ENCODE measurements at regions not wholly inside any gene's neighbourhood (a gene's known extent, or its start where the extent isn't known, plus 50 kb on each side); places are given as distances from the start of the nearest gene placed in this dataset.

GRCh38 chr6:140183881-140184280 is 809.4 kb upstream of the CITED2 start:
- no peaks in the 10 kb centered on the region for H3K4me1 Mint-ChIP-seq (ENCODE audit: low read depth, unreplicated experiment)
- ChIA-PET POLR2A (no interaction called here), CTCF (no interaction called here)
- no peaks in the 10 kb centered on the region for H3K27me3 Mint-ChIP-seq (ENCODE audit: insufficient read depth, unreplicated experiment)
- H3K36me3 ChIP-seq (ENCODE audit: control insufficient read depth, insufficient read depth, low read length): no peaks in the 10 kb centered on the region
- no peaks in the 10 kb centered on the region for H3K9me3 Mint-ChIP-seq (ENCODE audit: unreplicated experiment)
- intact Hi-C loops (cut with micrococcal nuclease; ENCODE audit: unreplicated experiment): no loop called here
- no peak overlapping the region for H3K4me3 Mint-ChIP-seq (ENCODE audit: unreplicated experiment)
- no peaks in the 10 kb centered on the region for H3K4me1 ChIP-seq
- H3K27ac Mint-ChIP-seq (ENCODE audit: unreplicated experiment): no peak overlapping the region
- no peaks in the 10 kb centered on the region for H3K36me3 Mint-ChIP-seq (ENCODE audit: insufficient read depth, unreplicated experiment)
- no peaks in the 10 kb centered on the region for H3K27me3 ChIP-seq (replicated peaks; ENCODE audit: control insufficient read depth, insufficient read depth, low read length)
- H3K4me3 ChIP-seq (ENCODE audit: low read depth, low read length): no peak overlapping the region
- no peak for TF ChIP-seq CTCF (IDR thresholded peaks at IDR 0.05; ENCODE audit: insufficient read depth in 1 of 2, low read depth in 1 of 2, low read length in 1 of 2, severe bottlenecking in 1 of 2, unreplicated experiment in 1 of 2)
- BruUV-seq (replicated peaks): no TSS peak
- no peak for DNase-seq
- no peaks in the 10 kb centered on the region for H3K9me3 ChIP-seq

- H3K9me3 ChIP-seq: no peaks in the 10 kb centered on the region
Measured at GRCh38 chr6:140182821-140183220, 808.4 kb upstream of the CITED2 start.

GRCh38 chr6:140181876-140182275 is 807.4 kb upstream of the CITED2 start:
- DNase-seq: no peak
- H3K27ac Mint-ChIP-seq (ENCODE audit: unreplicated experiment): no peak overlapping the region
- BruUV-seq (replicated peaks): no TSS peak
- intact Hi-C loops (cut with micrococcal nuclease; ENCODE audit: unreplicated experiment): no loop called here
- H3K4me3 ChIP-seq (ENCODE audit: low read depth, low read length): no peak overlapping the region
- H3K27me3 ChIP-seq (replicated peaks; ENCODE audit: control insufficient read depth, insufficient read depth, low read length): no peaks in the 10 kb centered on the region
- no peaks in the 10 kb centered on the region for H3K36me3 Mint-ChIP-seq (ENCODE audit: insufficient read depth, unreplicated experiment)
- ChIA-PET CTCF (no interaction called here), POLR2A (no interaction called here)
- no peaks in the 10 kb centered on the region for H3K36me3 ChIP-seq (ENCODE audit: control insufficient read depth, insufficient read depth, low read length)
- no peaks in the 10 kb centered on the region for H3K27me3 Mint-ChIP-seq (ENCODE audit: insufficient read depth, unreplicated experiment)
- no peaks in the 10 kb centered on the region for H3K9me3 ChIP-seq
- TF ChIP-seq CTCF (IDR thresholded peaks at IDR 0.05; ENCODE audit: insufficient read depth in 1 of 2, low read depth in 1 of 2, low read length in 1 of 2, severe bottlenecking in 1 of 2, unreplicated experiment in 1 of 2): no peak
- no peaks in the 10 kb centered on the region for H3K4me1 Mint-ChIP-seq (ENCODE audit: low read depth, unreplicated experiment)
- no peaks in the 10 kb centered on the region for H3K9me3 Mint-ChIP-seq (ENCODE audit: unreplicated experiment)
- H3K4me1 ChIP-seq: no peaks in the 10 kb centered on the region
- H3K4me3 Mint-ChIP-seq (ENCODE audit: unreplicated experiment): no peak overlapping the region

More at GRCh38 chr6:140182821-140183220, 808.4 kb upstream of the CITED2 start:
- Mint-ChIP-seq H3K36me3 (ENCODE audit: insufficient read depth, unreplicated experiment) (no peaks in the 10 kb centered on the region), H3K4me1 (ENCODE audit: low read depth, unreplicated experiment) (no peaks in the 10 kb centered on the region), H3K27ac (ENCODE audit: unreplicated experiment) (no peak overlapping the region), H3K27me3 (ENCODE audit: insufficient read depth, unreplicated experiment) (no peaks in the 10 kb centered on the region), H3K4me3 (ENCODE audit: unreplicated experiment) (no peak overlapping the region), H3K9me3 (ENCODE audit: unreplicated experiment) (no peaks in the 10 kb centered on the region)
- no peak overlapping the region for H3K4me3 ChIP-seq (ENCODE audit: low read depth, low read length)
- no peaks in the 10 kb centered on the region for H3K36me3 ChIP-seq (ENCODE audit: control insufficient read depth, insufficient read depth, low read length)
- ChIA-PET POLR2A (no interaction called here), CTCF (no interaction called here)
- no peaks in the 10 kb centered on the region for H3K4me1 ChIP-seq
- no peak for DNase-seq
- H3K27me3 ChIP-seq (replicated peaks; ENCODE audit: control insufficient read depth, insufficient read depth, low read length): no peaks in the 10 kb centered on the region
- BruUV-seq (replicated peaks): no TSS peak
- TF ChIP-seq CTCF (IDR thresholded peaks at IDR 0.05; ENCODE audit: insufficient read depth in 1 of 2, low read depth in 1 of 2, low read length in 1 of 2, severe bottlenecking in 1 of 2, unreplicated experiment in 1 of 2): no peak
- intact Hi-C loops (cut with micrococcal nuclease; ENCODE audit: unreplicated experiment): no loop called here
